SK-N-MC (cell line): ENCODE measurements at regions not wholly inside any gene's neighbourhood (a gene's known extent, or its start where the extent isn't known, plus 50 kb on each side); places are given as distances from the start of the nearest gene placed in this dataset.

Source experiments
- EZH2 ChIP-seq: fragments of 200-600 bp; sonication (generic); IDR thresholded peaks from one replicate; pipeline ENCODE4 v1.6.1; 2017; ENCODE audit warnings: antibody characterized with exemption
- FOXP2 ChIP-seq: optimal IDR thresholded peaks from 2 replicates; pipeline ENCODE3; 2011; ENCODE audit warnings: mild to moderate bottlenecking, moderate library complexity; ENCODE audit not compliant: insufficient read depth; ENCODE audit errors: extremely low read length, control extremely low read depth
- POLR2AphosphoS5 ChIP-seq: IDR thresholded peaks from 2 replicates; pipeline ENCODE4 v1.6.1; 2012; ENCODE audit warnings: mild to moderate bottlenecking, low read depth, low read length, borderline replicate concordance

DNA sequence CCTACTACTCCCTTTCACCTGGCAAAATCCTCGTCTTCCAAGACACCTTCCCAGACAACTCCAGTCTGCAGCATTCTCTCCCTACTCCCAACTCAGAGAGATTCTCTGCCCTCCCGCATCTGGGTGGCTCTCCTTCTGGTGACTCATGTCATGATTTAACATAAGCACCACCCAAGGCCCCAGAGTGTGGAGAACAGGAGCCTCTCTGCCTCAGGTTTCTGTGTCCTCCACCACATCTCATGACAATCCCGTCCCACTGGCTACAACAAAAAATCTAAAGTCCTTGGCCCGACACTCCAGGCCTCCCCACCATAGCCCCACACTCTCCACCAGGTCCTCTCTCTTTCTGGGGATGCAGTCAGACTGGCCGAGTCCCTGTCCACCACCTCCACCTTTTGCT is 197.1 kb downstream of the BCL11A start:
- TF ChIP-seq EZH2 (no peak), POLR2AphosphoS5 (no peak), FOXP2 (no peak)
